ENCODE measurements at regions not wholly inside any gene's neighbourhood (a gene's known extent, or its start where the extent isn't known, plus 50 kb on each side); places are given as distances from the start of the nearest gene placed in this dataset.
A peak's percentile ranks its signal among the peaks of the same experiment; 100 is the strongest.

DNA sequence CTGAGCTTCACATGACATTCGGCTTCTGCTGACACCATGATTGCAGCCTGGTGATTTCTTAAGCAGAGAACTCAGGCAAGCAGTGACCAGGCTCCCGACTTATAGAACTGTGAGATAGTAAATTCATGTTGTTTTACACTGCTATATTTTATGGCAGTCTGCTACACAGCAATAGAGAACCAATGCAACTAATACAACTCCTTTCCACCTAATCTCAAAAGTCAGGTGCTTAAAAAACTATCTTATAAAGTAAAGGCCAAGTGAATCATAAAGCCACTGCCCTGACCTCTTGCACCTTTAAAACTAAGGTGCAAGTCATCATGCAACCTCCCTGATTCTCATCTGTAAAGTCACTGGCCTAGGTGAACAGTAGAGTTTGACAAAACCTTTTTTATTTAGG, 95.3 kb upstream of the GLS start:
- DNase-seq, result no peak

DNA sequence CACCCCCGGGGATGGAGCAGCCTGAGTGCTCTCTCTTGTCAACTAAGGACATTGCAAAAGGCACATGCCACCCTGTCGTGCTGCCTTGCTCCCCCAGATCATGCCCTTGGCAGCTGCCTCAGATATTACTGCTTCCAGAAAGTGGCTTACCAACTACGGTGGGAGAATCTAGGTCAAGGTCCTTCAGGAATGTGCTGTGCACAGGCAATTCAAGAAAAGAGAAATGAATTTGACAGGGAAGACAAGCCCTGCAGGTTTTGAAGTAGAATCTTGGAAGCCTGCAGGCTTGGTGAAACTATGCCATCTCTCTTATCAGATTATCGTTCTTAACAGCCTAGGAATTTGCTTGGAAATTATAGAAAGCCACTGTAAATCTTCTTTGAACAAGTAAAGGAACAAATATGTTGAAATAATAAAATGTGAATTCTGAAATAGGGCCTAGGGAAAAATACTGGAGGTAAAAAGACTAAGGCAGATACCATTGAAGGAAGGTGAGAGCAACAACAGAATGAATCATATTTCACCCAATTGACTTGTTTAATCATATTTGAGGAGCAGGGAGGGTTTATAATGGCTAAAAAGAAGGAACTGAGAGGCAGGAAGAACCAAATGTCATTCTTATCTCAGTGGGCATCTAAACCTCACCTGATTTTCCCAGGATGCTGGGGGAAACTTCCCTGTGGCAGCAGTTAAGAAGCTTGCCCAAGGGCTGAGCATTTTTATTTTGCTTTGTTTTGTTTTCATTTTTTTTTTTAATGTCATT, 94.0 kb upstream of the GLS start:
- no peak for DNase-seq

DNA sequence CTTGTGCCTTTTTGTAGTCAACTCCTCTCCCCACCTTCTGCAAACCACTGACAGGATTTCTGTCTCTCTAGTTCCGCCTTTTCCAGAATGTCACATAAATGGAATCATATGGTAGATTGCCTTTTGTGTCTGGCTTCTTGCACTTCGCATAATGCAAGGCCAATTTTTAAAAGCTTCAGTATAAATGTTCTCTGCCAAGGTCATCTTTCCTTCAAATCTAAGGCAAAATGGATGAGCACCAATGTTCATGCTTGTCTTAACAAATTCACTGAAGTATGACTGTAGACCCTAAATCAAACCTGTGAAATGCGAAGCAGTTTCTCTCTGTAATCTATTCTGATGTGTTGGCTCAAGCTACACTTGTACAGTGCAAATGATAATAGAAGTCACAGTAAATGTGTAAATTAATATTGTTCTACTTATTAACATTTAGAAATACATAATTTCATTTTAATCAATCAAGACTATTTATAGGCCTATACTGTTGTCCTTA, 92.8 kb upstream of the GLS start:
- no peak for DNase-seq

DNA sequence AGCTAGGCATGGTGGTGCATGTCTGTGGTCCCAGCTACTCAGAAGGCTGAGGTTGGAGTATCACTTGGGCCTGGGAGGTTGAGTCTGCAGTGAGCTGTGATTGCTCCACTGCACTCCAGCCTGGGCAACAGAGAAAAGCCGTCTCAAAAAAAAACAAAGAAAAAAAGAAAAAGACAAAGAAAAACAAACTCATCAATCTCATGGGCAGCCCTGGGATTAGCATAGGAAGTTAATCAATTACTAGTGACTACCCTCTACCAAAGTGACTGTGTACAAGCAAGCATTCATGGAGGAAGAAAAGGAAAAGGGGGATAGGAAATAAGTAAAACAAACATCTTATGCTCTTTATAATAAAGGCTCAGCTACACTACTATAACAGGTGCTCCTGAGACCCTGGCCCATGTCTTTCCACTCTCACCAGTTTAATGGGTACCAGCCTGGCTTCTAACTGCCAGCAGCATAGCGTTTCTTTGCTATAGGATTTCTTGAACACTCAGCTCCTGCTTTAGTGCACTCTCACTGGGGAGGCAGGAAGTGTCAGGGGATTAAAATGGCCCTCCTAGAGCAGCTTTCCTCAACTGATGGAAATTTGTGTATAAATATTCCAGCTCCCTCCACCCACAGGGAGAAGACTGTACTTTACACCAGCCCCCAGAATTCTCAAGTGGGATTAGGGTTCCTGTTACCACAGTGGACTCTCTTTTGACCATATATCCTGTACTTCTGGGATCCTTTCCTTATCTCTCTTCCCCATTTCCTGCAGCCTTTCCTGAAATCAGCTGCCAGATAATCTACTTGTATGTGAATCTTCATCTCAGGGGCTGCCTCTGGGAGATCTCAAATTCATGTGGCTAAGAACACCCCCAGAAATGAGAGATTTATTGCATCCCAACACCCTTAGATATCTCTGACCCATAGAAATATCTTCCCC, 91.3 kb upstream of the GLS start:
- no peak for DNase-seq

DNA sequence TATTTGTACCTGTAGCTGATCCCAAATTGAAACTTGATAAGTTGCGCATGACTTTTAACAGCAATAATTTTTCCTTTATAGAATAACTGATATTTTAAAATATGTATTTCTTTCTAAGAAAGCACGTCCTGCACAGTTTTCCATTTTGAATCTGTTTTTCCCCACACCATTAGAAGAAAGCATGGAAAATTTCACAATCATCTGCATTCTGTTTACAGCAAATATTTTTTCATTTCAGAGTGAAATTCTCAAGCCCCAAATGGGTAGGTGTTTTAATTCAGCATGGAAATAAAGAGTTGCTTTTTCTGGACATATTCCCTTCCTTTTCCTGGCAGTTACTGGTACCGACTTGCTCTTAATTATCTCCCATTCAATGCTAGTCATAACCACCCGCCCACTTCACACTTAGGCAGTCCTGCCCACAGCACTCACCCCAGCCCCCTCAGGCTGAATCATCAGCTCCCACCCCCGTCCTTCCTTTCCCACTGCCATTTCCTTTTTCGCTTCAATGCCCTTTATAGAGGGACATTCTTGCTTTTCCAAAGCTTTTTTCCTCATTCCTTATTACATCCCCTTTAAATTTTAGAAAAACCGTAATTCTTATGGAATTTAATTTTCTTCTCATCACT, 89.2 kb upstream of the GLS start:
- no peak for DNase-seq

DNA sequence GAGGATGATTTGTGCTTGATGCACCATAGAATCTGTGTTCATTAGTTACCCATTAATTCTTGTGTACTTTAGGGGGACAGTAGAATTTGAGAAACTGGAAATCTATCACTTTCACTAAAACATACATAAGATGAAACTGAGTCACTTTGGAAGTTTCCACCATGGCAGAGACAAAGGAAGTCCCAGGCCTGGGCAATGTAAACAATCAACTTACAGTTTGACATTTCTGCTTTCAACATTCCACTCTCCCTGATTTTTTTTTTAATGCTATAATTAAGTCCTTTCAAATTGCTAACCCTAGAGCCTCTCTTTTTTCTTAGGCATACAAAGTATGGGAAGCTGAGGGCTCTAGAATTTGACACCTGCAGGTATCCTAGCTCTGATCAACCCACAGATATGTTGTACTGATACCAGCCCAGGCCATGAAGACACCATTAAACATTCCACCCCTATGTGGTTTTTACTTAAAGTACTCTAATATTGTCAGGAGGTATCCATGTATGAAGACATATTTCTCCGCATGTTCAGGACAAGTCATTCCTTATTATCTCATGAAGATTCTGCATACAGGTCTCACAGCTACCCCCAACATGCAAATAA, 88.5 kb upstream of the GLS start:
- DNase-seq, result no peak

DNA sequence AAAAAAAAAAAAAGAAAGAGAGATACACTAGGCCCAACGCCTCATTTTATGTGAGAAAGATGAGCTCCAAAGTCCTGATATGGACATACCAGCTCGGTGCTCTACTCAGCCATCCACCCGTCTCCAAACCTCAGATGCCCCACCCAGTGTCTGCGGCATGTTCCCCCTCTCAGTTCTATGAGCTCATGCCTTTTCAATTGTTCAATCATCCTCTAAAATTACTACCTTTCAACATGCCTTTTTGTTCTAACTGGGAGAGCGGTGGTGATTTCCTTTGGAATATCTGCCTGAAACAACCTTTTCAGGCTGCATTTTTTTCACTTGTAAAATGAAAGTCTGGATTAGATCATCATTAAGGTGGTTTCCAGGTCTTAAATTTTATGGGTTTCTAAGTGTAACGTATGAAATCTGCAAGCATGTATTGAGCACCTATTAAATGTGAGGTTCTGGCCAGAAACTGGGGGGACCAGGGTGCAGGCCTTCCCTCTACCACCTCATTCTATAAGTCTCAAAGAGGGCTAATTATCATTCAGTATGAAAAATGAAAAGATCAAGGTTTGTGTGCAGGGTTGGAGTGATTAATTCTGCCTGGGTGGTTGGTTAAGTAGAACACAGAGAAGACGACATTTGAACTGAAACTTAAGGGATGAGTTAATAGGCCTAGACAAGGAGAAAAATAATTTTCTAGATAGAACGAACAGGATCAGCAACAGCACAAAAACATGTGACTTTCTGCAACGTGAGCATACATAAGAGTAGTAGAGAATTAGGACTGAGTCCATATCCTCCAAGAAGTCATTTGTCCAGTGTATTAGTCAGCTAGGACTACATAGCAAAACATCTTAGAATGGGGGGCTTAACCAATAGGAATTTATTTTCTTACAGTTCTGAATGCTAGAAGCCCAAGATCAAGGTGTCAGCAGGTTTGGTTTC, 87.4 kb upstream of the GLS start:
- no peak for DNase-seq

DNA sequence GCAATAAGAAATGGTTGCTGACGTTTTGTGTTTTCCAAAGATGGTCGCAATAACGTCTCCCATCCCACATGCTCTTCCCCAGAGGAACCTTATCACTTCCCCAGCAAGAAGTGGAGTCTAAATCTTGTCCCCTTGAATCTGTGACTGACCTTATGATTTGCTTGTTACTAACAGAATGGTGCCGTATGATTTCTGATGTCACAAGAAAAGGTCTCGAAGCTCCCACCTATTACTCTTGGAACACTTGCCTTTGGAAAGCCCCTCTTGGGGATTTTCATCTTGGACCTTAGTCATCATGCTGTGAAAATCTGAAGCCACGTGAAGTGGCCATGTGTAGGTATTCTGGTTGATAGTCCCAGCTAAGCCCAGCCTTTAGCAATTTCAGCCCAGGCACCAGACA, 86.2 kb upstream of the GLS start:
- DNase-seq, result no peak

DNA sequence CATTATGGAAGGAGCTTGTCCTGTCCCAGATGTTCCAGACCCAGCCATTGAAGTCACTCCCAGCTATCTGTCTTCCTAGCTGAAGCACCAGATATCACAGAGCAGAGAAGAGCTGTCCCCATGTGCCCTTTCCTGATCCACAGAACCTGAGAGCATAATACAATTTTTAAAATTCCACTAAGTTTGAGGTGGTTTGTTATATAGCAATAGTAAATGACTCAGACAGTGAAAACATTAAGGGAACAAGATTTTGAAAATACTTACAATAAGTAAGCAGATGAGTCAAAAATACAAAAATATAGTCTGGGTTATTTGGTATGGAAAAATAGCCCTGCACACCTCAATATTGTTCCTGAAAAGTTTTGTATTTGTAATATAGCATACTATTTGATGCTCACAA, 85.8 kb upstream of the GLS start:
- DNase-seq, result no peak

DNA sequence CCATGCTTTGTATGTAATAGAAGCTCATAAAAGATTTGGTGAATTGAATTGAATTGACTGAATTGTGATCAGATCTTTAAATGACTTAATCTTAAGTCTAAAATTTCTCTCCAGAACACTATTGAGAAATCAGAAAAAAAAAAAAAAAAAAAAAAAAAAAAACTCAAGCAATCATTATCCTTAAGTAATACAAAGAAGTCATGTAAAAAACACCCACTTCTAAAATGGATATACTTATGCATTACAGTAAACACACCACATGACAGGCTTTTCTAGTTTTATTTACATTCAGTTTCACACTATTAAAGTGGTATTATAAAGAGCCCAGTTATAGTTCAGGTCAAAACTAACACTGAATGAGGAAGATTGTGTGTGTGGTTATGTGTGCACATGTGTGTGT, 84.9 kb upstream of the GLS start:
- DNase-seq, result no peak

DNA sequence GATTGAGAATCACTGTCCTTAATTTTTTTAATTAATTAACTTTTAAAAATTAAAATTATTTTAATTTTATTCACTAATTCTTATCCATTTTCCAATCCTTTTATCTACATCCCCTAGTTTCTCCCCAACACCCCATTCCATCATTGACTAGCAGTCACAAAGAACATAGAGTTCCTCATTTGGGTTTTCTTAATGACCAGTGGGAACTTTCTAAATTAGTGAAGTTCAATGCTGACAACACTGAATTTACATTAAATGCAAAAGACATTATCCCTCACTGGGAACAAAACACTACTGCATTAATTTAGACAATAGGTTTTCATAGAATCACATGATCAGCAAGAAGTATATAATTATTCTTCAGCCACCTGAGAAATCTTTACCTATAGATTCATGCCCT, 80.6 kb upstream of the GLS start:
- DNase-seq, result no peak

DNA sequence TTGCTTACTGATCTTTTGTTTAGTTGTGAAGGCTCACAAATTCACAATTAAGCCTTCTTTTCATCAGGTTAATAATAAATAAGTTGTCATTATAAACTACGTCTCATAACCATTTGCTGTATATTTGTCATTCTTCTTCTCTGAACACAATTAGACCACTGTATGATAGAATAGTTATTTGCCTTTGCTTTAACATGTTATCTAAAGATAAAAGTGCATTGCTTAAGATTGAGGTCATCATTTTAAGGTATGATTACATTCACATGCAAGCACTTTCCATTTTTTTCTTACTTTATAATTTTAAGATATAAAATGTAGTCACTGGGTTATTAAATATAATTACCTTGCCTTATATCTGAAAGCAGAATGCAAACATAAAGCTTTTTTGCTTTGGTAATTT, 80.1 kb upstream of the GLS start:
- DNase-seq, result no peak

DNA sequence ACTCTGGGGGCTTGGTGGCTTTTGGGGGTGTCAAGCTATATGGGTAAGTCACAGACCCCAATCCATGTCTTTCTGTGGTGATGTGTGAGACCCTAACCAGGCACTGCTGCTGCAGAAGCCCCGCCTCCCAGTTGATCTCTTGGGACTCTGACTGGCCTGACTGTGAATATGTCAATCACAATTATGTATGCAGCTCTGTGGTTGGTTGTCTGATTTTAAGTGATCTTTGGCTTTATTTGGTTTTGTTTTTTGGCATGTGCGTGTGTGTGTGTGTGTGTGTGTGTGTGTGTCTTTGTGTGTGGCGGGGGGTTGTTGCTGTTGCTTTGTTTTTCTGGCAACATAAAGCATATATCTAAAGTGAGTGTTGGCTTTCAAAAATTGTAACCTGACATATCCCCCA, 78.5 kb upstream of the GLS start:
- DNase-seq, result peak; percentile 30

DNA sequence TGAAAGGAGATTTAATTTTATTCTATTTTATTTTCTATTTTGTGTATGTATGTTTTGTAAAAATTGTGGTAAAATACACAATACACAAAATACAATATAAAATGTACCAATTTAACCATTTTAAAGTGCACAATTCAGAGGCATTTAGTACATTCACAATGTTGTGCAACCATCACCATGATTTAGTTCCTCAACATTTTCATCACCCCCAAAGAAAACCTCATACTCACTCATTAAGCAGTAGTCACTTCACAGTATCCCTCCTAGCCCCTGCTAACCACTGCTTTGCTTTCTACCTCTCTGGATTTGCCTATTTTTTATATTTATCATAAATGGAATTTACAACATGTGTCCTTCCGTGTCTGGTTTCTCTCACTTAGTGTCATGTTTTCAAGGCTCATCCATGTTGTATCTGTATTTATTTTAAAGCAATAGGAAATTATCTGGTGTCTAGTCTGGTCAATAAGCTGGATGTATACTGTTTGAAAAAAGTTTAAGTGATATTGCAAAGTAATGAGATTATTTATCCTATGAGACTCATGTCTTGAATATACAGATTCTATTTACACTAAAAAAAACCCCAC, 77.9 kb upstream of the GLS start:
- no peak for DNase-seq

DNA sequence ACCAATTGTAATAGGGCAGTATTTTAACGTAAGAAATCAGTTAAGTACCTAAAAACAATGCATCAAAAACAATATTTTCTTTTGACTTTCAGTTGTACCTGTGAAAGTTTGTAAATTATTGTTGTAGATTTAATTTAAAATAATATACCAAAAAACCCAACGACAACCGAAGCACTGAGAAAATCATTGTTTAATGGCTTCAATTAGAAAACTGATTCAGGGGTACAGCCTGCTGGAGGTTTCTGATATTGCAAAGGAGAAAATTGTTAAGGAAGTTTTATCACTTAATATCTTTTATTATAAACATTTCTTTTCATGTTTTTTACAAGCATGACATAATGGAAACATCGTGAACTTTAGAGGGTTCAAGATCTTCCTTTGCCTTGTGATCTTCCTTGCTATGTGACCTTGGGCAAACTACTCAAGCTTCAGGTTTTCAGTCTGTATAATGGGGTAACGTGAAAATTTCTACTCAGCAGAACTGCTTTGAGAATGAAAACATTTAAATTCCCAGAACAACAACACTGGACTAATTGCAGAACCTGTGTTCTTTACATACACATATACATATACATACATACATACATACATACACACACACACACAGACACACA, 76.3 kb upstream of the GLS start:
- no peak for DNase-seq

DNA sequence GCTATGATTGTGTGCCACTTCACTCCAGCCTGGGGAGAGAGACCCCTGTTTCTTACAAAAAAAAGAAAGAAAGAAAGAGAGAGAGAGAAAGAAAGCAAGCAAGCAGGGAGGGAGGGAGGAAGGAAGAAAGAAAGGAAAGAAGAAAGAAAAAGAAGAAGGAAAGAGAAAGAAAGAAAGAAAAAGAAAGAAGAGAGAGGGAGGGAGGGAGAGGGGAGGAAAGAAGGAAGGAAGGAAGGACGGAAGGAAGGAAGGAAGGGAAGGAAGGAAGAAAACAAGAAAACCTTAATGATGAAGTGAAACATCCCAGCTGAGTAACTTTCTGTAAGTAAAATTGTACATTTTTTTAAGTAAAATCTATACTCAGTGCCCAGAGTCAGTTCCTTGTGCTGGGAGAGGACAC, 75.5 kb upstream of the GLS start:
- no peak for DNase-seq

DNA sequence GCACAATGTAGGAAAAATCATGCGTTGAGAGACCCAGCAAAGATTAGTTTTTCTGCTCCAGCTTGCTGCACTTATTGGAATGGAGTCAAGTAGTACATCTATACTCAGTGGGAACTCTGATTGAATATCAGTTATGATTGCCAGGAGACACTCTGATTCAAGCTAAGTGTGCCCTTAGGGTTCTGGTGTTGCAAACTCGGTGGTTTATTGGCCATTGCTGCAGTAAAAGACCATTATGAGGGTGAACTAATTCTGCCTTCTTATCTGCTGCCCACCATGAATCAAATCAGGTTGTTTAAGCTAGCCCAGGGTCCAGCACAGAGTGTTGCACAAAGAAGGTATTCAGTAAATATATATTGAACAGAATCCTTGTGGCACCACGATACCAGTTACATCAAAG, 74.8 kb upstream of the GLS start:
- DNase-seq, result no peak

DNA sequence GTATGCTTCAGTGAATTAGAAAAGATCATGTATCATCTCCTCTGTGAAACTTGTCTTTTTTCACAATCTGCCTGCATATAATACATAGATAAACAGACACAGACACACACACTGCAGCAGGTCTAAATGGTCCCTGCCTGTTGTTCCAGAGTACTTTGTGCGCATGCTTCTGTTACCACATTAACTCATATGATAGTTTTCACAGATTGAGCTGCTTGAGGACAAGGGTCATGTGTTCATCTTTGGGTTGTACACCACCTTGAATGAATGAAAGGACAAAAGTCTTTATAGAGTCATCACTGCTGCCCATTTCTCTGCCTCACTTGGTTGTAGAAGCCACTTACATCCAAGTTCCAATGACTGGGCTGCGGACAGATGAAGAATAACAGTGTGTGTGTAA, 72.7 kb upstream of the GLS start:
- DNase-seq, result no peak

DNA sequence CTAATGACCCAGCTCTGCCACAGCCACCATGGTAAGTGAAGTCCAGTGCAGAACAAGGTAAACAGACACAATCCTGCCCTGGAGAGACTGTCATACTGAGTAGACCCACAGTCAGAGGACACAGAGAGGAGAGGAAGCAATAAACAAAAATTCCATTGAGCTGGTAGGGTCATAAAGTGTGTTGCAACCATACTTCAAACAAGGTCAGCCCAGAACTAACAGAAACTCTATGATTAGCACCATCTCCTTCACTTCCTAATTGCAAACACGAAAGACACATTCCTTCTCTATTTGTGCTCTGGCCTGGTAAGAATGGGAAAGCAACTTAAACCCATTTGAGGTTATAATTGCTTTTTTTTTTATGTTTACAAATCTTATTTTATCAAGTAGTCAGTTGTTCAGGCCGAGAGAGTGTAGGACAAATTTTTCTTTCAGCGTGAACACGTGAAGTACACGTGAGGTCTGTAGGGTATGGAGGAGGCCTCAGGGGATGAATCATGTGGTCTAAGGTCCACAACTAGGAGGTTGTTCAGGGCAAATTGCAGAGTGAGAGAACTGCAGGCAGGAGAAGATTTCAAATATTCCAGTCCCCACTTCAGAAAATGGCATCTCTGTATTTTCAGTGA, 71.4 kb upstream of the GLS start:
- DNase-seq, result no peak

DNA sequence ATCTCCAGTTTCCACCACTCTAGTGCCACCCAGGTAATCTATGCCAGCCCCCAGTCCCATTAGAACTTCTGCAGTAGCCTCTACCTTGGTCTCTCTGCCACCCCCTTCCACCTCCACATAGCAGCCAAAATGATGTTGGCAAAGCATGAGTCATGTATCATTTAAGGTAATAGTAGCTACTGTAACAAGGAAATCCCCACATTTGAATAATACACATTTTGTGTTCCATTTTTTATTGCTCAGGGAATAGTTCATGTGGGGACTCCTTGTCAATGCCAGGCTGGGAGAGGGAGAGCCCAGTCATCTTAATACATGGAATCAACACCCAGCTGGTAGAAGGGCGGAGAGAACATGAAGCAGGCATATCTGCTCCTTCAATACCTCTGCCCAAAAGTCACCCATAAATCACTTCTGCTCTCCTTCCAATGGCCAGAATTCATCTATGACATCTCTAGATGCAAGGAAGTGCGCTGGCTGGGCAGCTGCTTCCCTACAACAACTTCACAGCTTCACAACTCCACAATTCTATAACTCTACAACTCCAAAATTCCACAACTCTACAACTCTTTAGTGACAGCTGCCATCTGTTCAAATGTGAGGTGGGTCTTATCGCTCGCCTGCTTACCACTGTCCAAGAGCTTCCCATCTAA, 70.6 kb upstream of the GLS start:
- no peak for DNase-seq
